ENCODE measurements at regions not wholly inside any gene's neighbourhood (a gene's known extent, or its start where the extent isn't known, plus 50 kb on each side); places are given as distances from the start of the nearest gene placed in this dataset.

- no peak for TF ChIP-seq CTCF (IDR thresholded peaks at IDR 0.05; ENCODE audit: insufficient read depth, low read length)
- no peak for DNase-seq (ENCODE audit: low read depth)
- no peak overlapping the region for H3K4me3 ChIP-seq (ENCODE audit: low read depth, low read length)
Measured at GRCh38 chr5:117953272-117953671, 1035.1 kb downstream of the DTWD2 start.

GRCh38 chr5:117947836-117948235 is 1040.5 kb downstream of the DTWD2 start:
- no peak overlapping the region for H3K4me3 ChIP-seq (ENCODE audit: low read depth, low read length)
- no peak for DNase-seq (ENCODE audit: low read depth)
- no peak for TF ChIP-seq CTCF (IDR thresholded peaks at IDR 0.05; ENCODE audit: insufficient read depth, low read length)

- TF ChIP-seq CTCF (IDR thresholded peaks at IDR 0.05; ENCODE audit: insufficient read depth, low read length), result no peak
- no peak overlapping the region for H3K4me3 ChIP-seq (ENCODE audit: low read depth, low read length)
- no peak for DNase-seq (ENCODE audit: low read depth)
Measured at GRCh38 chr5:117947121-117947520, 1041.2 kb downstream of the DTWD2 start.

- no peak for TF ChIP-seq CTCF (IDR thresholded peaks at IDR 0.05; ENCODE audit: insufficient read depth, low read length)
- no peak for DNase-seq (ENCODE audit: low read depth)
- H3K4me3 ChIP-seq (ENCODE audit: low read depth, low read length), result no peak overlapping the region
Measured at GRCh38 chr5:117945258-117945657, 1043.1 kb downstream of the DTWD2 start.

GRCh38 chr5:117943541-117943940 is 1044.8 kb downstream of the DTWD2 start:
- no peak for DNase-seq (ENCODE audit: low read depth)

GRCh38 chr5:117942861-117943519 is 1045.4 kb downstream of the DTWD2 start:
- DNase-seq (ENCODE audit: low read depth), result no peak
- no peak for TF ChIP-seq CTCF (IDR thresholded peaks at IDR 0.05; ENCODE audit: insufficient read depth, low read length)
- no peak overlapping the region for H3K4me3 ChIP-seq (ENCODE audit: low read depth, low read length)

More at GRCh38 chr5:117943541-117943940, 1044.8 kb downstream of the DTWD2 start:
- TF ChIP-seq CTCF (IDR thresholded peaks at IDR 0.05; ENCODE audit: insufficient read depth, low read length), result no peak
- no peak overlapping the region for H3K4me3 ChIP-seq (ENCODE audit: low read depth, low read length)

GRCh38 chr5:117893211-117893610 is 1095.1 kb downstream of the DTWD2 start:
- no peak for DNase-seq (ENCODE audit: low read depth)
- H3K4me3 ChIP-seq (ENCODE audit: low read depth, low read length), result no peak overlapping the region
- no peak for TF ChIP-seq CTCF (IDR thresholded peaks at IDR 0.05; ENCODE audit: insufficient read depth, low read length)

Data from fibroblast of the aortic adventitia (primary cell).